RWPE2 (cell line): ENCODE measurements at regions not wholly inside any gene's neighbourhood (a gene's known extent, or its start where the extent isn't known, plus 50 kb on each side); places are given as distances from the start of the nearest gene placed in this dataset.

Experiments used
- ATAC-seq: fragments of 200-7000 bp; cut with Tn5 transposase; 3 replicates; pipeline ENCODE4 v1.9.1; 2021; ENCODE audit warnings: low read depth
- DNase-seq: peaks from one replicate; pipeline ENCODE4 v3.0.0-alpha.2; 2020; ENCODE audit warnings: low spot score
- H3K27ac ChIP-seq: fragments of 450-650 bp; 2 replicates; pipeline ENCODE4 v1.5.1; 2017; ENCODE audit warnings: mild to moderate bottlenecking; ENCODE audit not compliant: poor library complexity, severe bottlenecking
- H3K27me3 ChIP-seq: fragments of 250-450 bp; sonication (Bioruptor Pico); 2 replicates; pipeline ENCODE4 v1.5.1; 2021; ENCODE audit warnings: mild to moderate bottlenecking, moderate library complexity; ENCODE audit not compliant: insufficient read depth, poor library complexity, severe bottlenecking
- H3K36me3 ChIP-seq: fragments of 250-450 bp; sonication (Bioruptor Pico); 2 replicates; pipeline ENCODE4 v1.5.1; 2020; ENCODE audit warnings: low read depth, mild to moderate bottlenecking, moderate library complexity
- H3K4me1 ChIP-seq: fragments of 250-450 bp; sonication (Bioruptor Pico); 2 replicates; pipeline ENCODE4 v1.5.1; 2021; ENCODE audit warnings: mild to moderate bottlenecking, moderate library complexity; ENCODE audit not compliant: insufficient read depth, poor library complexity, severe bottlenecking
- H3K4me3 ChIP-seq: fragments of 250-450 bp; sonication (Bioruptor Pico); 2 replicates; pipeline ENCODE4 v1.5.1; 2021; ENCODE audit warnings: mild to moderate bottlenecking, moderate library complexity; ENCODE audit not compliant: severe bottlenecking
- H3K9me3 ChIP-seq: fragments of 250-450 bp; sonication (Bioruptor Pico); 2 replicates; pipeline ENCODE4 v1.5.1; 2021; ENCODE audit warnings: mild to moderate bottlenecking, moderate library complexity; ENCODE audit not compliant: severe bottlenecking
- TF ChIP-seq, protein P1 (sequence below): fragments of 450-650 bp; IDR thresholded peaks from one replicate; pipeline ENCODE4 v1.5.1; 2017; ENCODE audit warnings: mild to moderate bottlenecking, moderate library complexity; ENCODE audit not compliant: poor library complexity, severe bottlenecking

DNA sequence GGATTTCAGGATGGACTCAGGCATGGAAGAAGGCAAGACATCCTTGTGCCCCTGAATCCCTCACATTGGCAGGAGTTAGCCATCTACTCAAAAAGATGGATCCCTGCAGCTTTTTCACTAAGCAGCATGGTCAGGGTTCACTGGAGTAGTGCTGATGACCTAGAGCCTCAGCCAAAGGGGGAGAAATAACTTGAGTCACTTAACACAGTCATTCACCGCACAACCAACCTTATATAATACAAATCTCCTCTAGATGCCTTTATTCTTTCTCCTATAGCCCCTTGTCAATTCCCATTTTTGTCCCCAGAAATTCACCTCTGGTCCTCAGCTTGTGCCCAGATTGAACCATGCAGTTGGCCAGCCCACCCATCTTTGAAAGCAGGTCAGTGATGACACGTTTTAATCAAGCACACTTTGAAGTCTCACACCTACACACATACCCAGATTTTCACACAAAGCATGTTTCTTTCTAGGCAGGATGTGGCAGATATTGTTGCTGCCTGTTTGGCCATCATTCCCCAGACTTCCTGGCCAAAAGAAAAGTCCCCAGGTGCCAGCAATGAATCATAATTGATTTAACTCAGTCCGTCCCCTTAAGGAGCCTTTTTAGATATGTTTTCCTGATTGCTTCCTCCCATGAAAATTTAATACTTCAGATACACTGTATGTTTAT is 84.2 kb downstream of the LBH start:
- TF ChIP-seq, protein P1, sequence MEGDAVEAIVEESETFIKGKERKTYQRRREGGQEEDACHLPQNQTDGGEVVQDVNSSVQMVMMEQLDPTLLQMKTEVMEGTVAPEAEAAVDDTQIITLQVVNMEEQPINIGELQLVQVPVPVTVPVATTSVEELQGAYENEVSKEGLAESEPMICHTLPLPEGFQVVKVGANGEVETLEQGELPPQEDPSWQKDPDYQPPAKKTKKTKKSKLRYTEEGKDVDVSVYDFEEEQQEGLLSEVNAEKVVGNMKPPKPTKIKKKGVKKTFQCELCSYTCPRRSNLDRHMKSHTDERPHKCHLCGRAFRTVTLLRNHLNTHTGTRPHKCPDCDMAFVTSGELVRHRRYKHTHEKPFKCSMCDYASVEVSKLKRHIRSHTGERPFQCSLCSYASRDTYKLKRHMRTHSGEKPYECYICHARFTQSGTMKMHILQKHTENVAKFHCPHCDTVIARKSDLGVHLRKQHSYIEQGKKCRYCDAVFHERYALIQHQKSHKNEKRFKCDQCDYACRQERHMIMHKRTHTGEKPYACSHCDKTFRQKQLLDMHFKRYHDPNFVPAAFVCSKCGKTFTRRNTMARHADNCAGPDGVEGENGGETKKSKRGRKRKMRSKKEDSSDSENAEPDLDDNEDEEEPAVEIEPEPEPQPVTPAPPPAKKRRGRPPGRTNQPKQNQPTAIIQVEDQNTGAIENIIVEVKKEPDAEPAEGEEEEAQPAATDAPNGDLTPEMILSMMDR = no peak
- H3K4me1 ChIP-seq = no peaks in the 10 kb centered on the region
- ATAC-seq (no peak), DNase-seq (no peak)
- no peaks in the 10 kb centered on the region for H3K27me3 ChIP-seq
- H3K9me3 ChIP-seq = no peaks in the 10 kb centered on the region
- no peak overlapping the region for H3K4me3 ChIP-seq
- H3K27ac ChIP-seq = no peak overlapping the region
- H3K36me3 ChIP-seq = no peaks in the 10 kb centered on the region

DNA sequence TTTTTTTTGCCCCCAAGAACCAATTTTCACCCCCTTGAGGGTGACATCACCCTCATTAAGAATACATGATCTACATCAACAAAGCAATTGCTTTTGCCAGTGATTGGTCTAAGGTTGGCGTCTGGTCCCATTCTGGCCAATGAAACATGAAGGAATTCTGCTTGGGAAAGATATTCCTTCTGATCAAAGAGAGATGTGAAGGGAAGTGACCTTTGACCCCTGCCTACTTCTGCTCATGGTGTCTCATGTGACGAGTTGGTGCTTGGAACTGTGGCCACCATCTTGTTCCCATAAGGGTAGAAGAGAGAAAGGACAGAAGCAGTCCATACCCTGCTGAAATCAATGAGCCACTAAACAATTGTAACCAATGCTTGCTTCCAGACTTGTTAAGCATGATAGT is 85.1 kb downstream of the LBH start:
- no peaks in the 10 kb centered on the region for H3K9me3 ChIP-seq
- no peak overlapping the region for H3K27ac ChIP-seq
- TF ChIP-seq, protein P1 = no peak
- no peaks in the 10 kb centered on the region for H3K27me3 ChIP-seq
- H3K4me1 ChIP-seq = no peaks in the 10 kb centered on the region
- no peak overlapping the region for H3K4me3 ChIP-seq
- DNase-seq (no peak), ATAC-seq (no peak)
- H3K36me3 ChIP-seq = no peaks in the 10 kb centered on the region

- Histone ChIP-seq H3K36me3 (no peaks in the 10 kb centered on the region), H3K27me3 (no peaks in the 10 kb centered on the region), H3K9me3 (no peaks in the 10 kb centered on the region), H3K27ac (no peak overlapping the region), H3K4me1 (no peaks in the 10 kb centered on the region), H3K4me3 (no peak overlapping the region)
- ATAC-seq (no peak), DNase-seq (no peak)
- TF ChIP-seq, protein P1 = no peak
Measured at GRCh38 chr2:30318987-30319782, 87.9 kb downstream of the LBH start.

GRCh38 chr2:30321466-30321865 is 90.1 kb downstream of the LBH start:
- Histone ChIP-seq H3K27ac (no peak overlapping the region), H3K4me1 (no peaks in the 10 kb centered on the region), H3K27me3 (no peaks in the 10 kb centered on the region), H3K9me3 (no peaks in the 10 kb centered on the region), H3K4me3 (no peak overlapping the region), H3K36me3 (no peaks in the 10 kb centered on the region)
- TF ChIP-seq, protein P1 = no peak
- no peak for DNase-seq
- ATAC-seq = no peak

DNA sequence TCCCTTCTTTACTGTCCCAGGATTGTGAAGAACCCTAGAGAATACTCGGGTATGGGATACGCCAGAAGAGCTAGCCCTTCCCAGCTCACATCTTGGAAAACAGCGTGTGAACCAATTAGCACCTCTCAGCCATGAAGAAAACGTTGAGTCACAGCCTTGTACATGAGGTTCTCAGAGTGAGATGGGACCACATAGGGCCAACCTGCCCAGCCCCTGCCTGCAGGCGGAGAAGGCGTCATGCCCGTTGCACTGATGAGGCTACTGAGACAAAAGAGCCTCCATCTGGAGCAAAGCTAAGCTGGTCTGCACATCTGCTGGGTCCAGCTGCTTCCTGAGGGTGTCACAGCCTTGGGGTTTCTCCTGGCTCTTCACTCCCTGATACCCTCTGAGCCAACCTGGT is 92.2 kb downstream of the LBH start:
- TF ChIP-seq, protein P1 = no peak
- H3K4me3 ChIP-seq = no peak overlapping the region
- ATAC-seq = no peak
- H3K27ac ChIP-seq = no peak overlapping the region
- H3K36me3 ChIP-seq = no peaks in the 10 kb centered on the region
- H3K9me3 ChIP-seq = no peaks in the 10 kb centered on the region
- no peaks in the 10 kb centered on the region for H3K27me3 ChIP-seq
- DNase-seq = no peak
- H3K4me1 ChIP-seq = no peaks in the 10 kb centered on the region
